Cardiac muscle cell (in vitro differentiated cells and primary cell): ENCODE measurements at regions not wholly inside any gene's neighbourhood (a gene's known extent, or its start where the extent isn't known, plus 50 kb on each side); places are given as distances from the start of the nearest gene placed in this dataset.
"Not testable (repeated sequence)": the region's sequence is repeated elsewhere in the genome, so short reads cannot be mapped to it uniquely, and the experiment has no call there.

Source experiments
- DNase-seq, 2 donors: peaks; one replicate each; pipeline versions ENCODE4 v3.0.0 to v3.0.0-alpha.2; 2010 to 2017; ENCODE audit warnings: low read depth in 1 of 2, low spot score in 1 of 2
- H3K27ac ChIP-seq: fragments of 200-600 bp; sonication (generic); 2 replicates; pipeline ENCODE4 v1.5.1; 2016
- H3K27me3 ChIP-seq: fragments of 200-600 bp; sonication (generic); 2 replicates; pipeline ENCODE4 v1.6.0; 2016; ENCODE audit warnings: control low read depth
- H3K36me3 ChIP-seq: fragments of 200-600 bp; sonication (generic); 2 replicates; pipeline ENCODE4 v1.5.1; 2016; ENCODE audit warnings: control low read depth
- H3K4me1 ChIP-seq: fragments of 200-600 bp; sonication (generic); 2 replicates; pipeline ENCODE4 v1.8.1; 2017; ENCODE audit warnings: low read depth, mild to moderate bottlenecking, mixed run types
- H3K4me3 ChIP-seq: fragments of 200-600 bp; sonication (generic); 2 replicates; pipeline ENCODE4 v1.5.1; 2016; ENCODE audit warnings: mild to moderate bottlenecking
- H3K9me3 ChIP-seq: fragments of 200-600 bp; sonication (generic); 2 replicates; pipeline ENCODE4 v1.5.1; 2017; ENCODE audit warnings: low read depth, mild to moderate bottlenecking, control low read depth
- CTCF ChIP-seq: IDR thresholded peaks from 2 replicates; pipeline ENCODE4 v1.5.1; 2012; ENCODE audit warnings: low read depth, mild to moderate bottlenecking, low read length

- no peaks in the 10 kb centered on the region for H3K27me3 ChIP-seq
- no peak for DNase-seq
- H3K36me3 ChIP-seq = no peaks in the 10 kb centered on the region
- H3K27ac ChIP-seq = no peak overlapping the region
- H3K4me1 ChIP-seq = no peaks in the 10 kb centered on the region
- no peak overlapping the region for H3K4me3 ChIP-seq
- no peaks in the 10 kb centered on the region for H3K9me3 ChIP-seq
- no peak for TF ChIP-seq CTCF
Measured at GRCh38 chr12:42020226-42020625, 124.4 kb downstream of the GXYLT1 start.

- H3K27me3 ChIP-seq = no peaks in the 10 kb centered on the region
- DNase-seq = no peak
- TF ChIP-seq CTCF = no peak
Measured at GRCh38 chr12:42019746-42020145, 124.9 kb downstream of the GXYLT1 start.

GRCh38 chr12:42017051-42017450, 127.6 kb downstream of the GXYLT1 start:
- TF ChIP-seq CTCF = no peak
- Histone ChIP-seq H3K36me3 (no peaks in the 10 kb centered on the region), H3K27me3 (no peaks in the 10 kb centered on the region), H3K4me3 (no peak overlapping the region), H3K9me3 (no peaks in the 10 kb centered on the region), H3K4me1 (no peaks in the 10 kb centered on the region), H3K27ac (no peak overlapping the region)
- DNase-seq = no peak

More at GRCh38 chr12:42019746-42020145, 124.9 kb downstream of the GXYLT1 start:
- H3K36me3 ChIP-seq = no peaks in the 10 kb centered on the region
- no peak overlapping the region for H3K27ac ChIP-seq
- no peaks in the 10 kb centered on the region for H3K4me1 ChIP-seq
- no peak overlapping the region for H3K4me3 ChIP-seq
- H3K9me3 ChIP-seq = no peaks in the 10 kb centered on the region

- no peak for DNase-seq
- Histone ChIP-seq H3K9me3 (no peaks in the 10 kb centered on the region), H3K27me3 (no peaks in the 10 kb centered on the region), H3K4me1 (no peaks in the 10 kb centered on the region), H3K4me3 (no peak overlapping the region), H3K27ac (no peak overlapping the region), H3K36me3 (no peaks in the 10 kb centered on the region)
- TF ChIP-seq CTCF = no peak
Measured at GRCh38 chr12:42015051-42015461, 129.6 kb downstream of the GXYLT1 start.

- not testable (repeated sequence) for H3K27ac ChIP-seq, H3K27me3 ChIP-seq, H3K4me3 ChIP-seq, DNase-seq, H3K9me3 ChIP-seq, H3K36me3 ChIP-seq, H3K4me1 ChIP-seq
Measured at GRCh38 chr12:42012501-42012900, 132.2 kb downstream of the GXYLT1 start.

GRCh38 chr12:42010715-42011114, 134.0 kb downstream of the GXYLT1 start:
- no peak for TF ChIP-seq CTCF
- H3K27ac ChIP-seq = no peak overlapping the region
- no peak for DNase-seq
- no peaks in the 10 kb centered on the region for H3K27me3 ChIP-seq
- H3K4me3 ChIP-seq = no peak overlapping the region
- no peaks in the 10 kb centered on the region for H3K36me3 ChIP-seq
- no peaks in the 10 kb centered on the region for H3K4me1 ChIP-seq
- no peaks in the 10 kb centered on the region for H3K9me3 ChIP-seq
